NOMO-1 (cell line): ENCODE measurements at regions not wholly inside any gene's neighbourhood (a gene's known extent, or its start where the extent isn't known, plus 50 kb on each side); places are given as distances from the start of the nearest gene placed in this dataset.
"Not testable (repeated sequence)": the region's sequence is repeated elsewhere in the genome, so short reads cannot be mapped to it uniquely, and the experiment has no call there.

Source experiments
- DNase-seq, 2 experiments: peaks; one replicate each; lab custom pipeline; 2025; ENCODE audit not compliant: unreplicated experiment in 2 of 2; lab: John Stamatoyannopoulos, UW

DNA sequence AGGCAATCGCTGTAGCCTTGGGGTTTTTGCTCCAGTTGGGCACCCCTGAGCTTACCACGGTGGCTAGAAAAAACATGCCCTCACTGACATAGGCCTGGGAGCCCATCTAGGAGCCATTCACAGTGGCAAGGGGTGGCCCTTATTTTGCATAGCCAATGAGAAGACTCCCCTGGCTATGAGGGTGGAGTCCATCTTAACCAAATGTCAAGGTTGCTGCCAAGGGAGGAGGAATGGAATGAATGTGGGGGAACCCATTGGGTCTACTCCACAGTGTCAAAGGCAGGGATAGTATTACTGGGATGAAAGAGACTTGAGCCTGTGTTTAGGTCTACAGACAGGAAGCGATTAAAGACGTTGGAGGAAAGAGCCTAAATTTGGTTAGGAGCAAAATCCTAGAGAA is 295.7 kb upstream of the PLGLB2 start:
- DNase-seq = not testable (repeated sequence)

DNA sequence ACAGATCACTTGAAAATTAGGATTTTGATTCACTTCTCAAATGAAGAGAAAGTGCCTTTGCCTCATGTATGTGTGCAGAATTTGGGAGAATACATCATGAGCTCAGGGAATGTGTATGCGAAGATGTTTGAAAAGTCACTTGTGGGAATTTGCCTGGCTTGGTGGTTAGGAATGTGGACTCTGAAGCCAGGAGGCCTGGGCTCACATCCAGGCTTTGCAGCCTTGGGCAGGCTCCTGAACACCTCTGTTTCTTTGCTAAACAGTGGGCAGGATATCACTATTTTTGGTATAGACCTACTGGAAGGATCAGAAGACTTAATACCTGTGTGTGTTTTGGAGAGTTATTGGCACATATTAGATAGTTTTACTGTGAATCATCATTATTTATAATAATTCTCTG is 295.0 kb upstream of the PLGLB2 start:
- not testable (repeated sequence) for DNase-seq

DNA sequence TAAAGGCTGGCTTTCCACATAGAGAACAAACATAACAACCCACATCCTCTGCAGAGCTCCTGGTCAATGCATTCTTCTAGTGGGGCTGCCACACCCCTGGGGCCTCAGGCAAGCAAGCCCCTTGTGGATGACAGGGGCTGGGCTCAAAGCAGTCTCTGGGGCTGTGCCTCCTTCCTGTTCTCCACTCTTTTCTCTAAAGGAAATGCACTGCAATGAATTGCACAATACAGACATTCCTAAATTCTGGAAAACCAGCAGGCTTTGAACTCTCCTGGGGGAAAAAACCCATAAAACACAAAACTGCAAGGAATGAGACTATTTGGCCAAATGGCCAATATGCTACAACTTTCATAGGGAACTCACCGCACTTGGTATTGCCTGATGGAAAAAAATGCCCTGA is 293.9 kb upstream of the PLGLB2 start:
- DNase-seq = not testable (repeated sequence)

DNA sequence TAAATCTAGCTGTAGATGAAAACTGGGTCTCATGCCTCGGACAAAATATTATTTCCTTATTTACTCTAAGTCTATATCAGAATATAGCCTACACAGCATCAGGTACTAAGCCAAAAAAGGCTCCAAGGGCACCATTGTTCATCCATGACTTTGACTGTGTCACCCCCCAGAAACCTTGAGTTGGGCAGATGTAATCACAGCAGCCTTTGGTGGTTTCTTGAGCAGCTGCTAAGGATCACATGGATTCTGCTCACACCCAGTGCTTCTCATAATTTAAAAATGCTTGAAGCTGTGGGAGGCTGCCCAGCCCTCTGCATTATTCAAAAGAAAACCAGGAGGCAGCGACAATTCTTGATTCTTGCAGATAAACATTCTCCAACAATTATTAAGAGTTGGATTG is 293.5 kb upstream of the PLGLB2 start:
- DNase-seq = not testable (repeated sequence)

DNA sequence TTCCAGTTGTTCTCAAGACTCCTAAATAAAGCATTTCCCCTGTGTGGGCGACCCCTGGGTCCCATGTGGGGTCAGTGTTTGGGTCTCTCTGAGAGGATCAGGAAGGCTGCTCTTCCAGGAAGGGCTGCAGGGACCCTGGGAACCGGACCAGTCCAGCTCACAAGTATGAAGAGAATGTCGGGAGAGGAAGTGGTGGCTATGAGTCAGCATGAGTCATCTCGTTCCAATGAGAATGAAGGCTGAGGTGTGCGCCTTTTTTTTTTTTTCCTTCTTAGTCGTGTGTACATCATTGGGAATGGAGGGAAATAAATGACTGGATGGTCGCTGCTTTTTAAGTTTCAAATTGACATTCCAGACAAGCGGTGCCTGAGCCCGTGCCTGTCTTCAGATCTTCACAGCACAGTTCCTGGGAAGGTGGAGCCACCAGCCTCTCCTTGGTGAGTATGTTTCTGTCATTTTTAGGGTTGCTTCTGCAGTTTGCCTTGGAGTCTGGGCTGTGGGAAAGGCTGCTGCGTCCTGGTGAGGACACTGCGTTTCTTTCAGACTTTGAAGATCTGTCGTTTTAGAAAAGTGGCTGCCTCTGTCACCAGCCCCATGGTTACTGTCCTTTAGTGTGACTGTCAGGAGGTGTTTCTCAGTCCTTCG is 292.6 kb upstream of the PLGLB2 start:
- DNase-seq = not testable (repeated sequence)

DNA sequence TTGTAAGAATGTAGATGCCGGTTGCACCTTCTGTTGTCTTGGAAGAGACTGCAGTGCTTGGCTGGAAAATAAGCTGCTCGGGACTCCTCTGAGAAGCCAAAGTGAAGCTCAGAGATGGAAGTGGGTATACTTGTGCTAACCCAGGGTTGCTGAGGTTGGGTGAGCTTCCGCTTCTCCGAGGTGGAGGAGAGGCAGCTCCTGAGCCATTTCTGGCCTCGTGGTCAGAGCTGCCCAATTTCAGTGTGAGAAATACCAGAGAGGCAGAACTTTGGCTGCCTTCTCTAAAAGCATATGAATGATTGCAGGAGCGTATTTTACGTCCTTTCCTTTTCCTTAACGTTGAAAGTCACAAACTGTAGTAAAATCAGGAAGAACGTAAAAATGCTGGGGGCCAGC is 292.0 kb upstream of the PLGLB2 start:
- not testable (repeated sequence) for DNase-seq

DNA sequence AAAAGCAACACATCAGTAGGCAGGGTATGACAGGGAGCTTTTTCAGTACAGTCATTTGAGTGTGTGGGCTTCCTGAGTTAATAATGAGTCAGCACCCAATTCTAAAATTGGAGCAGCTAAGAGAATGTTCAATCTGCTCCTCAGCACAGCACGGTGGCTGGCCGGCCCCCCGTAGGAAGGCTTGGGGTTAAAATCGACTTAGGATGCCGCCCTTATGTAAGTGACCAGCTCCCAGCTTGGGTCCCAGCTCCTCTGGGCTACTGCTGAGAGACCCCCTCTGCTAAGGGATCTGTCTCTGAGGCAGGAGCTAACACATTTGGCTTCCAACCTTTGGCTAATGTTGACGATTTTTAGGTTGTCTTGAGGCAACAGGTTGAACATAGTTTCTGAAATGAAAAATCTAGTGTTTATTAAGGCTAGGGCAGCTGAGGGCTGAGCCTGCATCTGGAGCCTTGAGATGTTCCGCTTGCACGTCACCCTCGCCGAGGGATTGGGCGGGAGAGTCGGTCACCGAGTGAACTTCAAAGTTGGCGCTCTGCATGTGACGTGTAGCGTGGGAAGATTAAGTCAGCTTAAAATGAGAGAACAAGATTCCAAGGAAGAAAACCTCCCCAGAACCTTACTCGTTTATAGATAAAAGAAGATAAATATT is 291.3 kb upstream of the PLGLB2 start:
- DNase-seq = not testable (repeated sequence)

DNA sequence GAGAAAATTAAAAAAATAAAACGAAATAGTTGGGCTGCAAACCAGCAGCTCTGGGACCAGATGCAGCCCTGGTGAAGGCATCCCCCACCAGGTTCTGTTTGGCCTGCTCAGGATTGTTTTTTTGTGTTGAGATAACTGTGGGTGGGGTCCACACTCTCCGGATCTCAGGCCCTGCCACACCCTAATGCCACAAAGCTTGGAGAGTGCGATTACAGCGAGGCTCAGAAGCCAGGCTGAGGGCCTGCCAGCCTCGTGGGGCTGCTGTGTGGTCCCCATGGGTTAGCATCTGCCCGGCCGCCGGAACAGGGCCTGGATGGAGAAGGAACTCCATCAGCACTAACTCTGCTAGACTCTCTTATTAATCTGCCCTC is 290.8 kb upstream of the PLGLB2 start:
- DNase-seq = not testable (repeated sequence)

DNA sequence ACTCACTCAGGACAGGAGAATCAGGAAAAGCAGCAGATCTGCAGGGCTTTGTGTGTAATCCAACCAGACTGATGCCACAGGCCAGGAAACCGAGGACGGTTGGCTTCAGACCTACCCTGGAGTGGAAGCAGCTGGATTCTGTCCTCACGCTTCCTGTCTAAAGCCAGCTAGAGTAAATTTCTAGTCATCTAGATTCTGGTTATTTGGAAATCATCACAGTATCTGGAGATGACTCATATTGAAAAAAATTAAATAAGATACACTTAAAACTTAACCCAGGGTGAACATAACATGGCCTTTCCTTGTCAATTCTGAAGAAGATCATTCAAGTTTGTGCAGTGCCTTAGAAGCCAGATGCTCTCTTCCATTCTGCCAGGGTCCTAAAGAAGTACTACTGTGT is 288.9 kb upstream of the PLGLB2 start:
- not testable (repeated sequence) for DNase-seq

DNA sequence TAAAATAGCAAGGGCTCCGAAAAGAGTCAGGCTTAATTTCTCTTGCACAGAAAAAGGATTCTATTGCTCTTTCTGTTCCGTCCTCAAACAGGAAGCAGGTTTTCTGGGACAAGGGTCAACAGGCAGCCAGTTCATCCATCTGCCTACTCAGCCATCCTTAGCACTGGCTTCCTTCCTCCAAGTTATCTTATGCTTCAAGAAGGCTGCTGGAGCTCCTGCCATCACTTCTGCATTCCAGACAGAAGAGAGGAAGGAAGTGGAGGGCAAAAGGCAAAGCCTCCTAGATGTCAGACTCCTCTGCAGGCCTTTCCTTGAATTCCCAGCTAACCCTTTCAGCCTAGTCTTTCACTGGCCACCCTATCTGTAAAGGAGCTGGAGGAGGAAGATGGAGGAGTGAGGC is 287.8 kb upstream of the PLGLB2 start:
- DNase-seq = not testable (repeated sequence)

DNA sequence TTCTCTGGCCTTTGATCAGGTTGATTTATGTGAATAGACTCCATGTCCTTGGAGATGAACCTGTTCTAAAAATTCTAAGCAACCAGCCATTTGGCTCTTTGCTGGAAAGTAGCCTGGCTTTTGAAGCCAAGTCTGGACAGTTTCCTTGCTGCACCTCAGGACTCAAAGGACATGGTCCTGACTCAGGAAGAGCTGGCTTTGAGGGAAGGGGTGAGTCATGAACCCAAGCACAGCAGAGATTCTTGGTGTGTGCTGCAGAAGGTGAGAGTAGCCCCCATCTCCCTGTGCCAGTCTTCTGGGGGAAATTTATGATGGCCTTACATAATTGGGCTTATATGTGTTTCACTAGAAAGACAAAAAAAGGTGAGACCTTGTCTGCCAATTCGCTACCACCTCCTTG is 287.2 kb upstream of the PLGLB2 start:
- not testable (repeated sequence) for DNase-seq

DNA sequence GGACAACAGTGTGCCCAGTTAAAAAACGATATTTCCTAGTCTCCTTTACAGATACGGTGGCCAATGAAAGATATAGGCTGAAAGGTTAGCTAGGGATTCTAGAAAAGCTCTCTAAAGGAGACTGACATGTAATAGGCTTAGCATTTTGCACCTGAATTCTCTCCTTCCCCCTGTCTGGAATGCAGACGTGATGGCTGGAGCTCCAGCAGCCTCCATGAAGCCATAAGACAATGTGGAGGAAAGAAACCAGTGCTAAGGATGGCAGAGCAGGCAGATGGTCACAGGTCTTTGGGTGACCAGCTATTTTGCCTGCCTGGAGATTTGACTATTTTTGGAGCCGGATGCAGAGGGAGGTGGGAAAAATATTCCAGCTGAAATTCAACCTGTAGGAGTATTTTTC is 286.2 kb upstream of the PLGLB2 start:
- not testable (repeated sequence) for DNase-seq

DNA sequence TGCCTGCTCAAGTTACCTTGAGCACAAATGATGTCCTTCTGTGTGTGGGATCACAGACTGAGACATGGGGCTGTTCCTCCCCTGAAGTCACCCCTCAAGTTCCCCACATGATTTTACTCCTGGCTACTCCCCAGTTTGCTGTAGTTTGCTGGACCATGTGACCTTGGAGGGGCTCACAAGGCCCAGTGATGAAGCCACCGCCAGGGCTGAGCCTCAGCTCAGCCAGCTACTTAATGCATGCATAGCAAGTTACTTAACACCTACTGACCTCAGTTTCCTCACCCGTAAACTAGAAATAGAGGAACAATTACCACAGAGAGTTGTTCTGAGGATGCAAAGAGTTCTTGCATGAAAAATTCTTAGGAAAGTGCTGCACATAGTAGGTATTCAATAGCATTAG is 283.7 kb upstream of the PLGLB2 start:
- DNase-seq = not testable (repeated sequence)

DNA sequence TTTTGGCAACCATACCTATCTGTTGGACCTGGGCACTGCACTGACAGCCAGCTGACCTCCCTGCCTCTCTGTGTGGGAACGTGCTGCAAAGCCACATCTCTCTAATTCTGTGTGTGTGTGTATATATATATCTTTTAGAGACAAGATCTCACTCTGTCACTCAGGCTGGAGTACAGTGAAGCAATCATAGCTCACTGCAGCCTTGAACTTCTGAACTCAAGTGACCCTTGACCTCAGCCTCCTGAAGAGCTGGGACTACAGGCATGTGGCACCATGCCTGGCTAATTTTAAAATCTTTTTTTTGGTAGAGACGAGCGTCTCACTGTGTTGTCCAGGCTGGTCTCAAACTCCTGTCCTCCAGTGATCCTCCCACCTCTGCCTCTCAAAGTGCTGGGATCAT is 282.2 kb upstream of the PLGLB2 start:
- DNase-seq = not testable (repeated sequence)

DNA sequence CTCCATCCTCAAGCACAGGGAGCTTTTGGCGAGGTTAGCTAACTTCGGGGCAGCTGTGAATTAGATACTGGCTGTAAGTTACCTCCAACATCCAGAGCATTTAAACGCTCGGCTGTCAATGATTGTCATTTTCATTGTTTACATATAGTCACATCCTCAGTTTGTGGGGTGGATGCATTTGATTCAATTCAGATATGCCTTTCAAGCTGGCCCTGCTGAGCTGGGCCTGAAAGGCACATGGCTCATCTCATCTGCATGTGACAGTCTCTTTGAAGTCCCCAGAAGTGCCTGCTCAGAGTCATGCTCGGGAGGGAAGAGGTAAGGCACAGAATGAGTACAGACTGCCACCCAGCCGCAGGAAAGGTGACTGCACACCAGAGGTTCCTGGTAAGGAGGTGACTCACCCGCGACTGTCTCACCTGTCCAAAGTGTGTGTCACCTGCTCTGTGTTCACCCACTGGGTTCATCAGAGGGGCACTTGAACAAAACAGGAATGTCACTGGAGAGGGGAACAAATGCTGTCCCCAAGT is 281.2 kb upstream of the PLGLB2 start:
- not testable (repeated sequence) for DNase-seq

DNA sequence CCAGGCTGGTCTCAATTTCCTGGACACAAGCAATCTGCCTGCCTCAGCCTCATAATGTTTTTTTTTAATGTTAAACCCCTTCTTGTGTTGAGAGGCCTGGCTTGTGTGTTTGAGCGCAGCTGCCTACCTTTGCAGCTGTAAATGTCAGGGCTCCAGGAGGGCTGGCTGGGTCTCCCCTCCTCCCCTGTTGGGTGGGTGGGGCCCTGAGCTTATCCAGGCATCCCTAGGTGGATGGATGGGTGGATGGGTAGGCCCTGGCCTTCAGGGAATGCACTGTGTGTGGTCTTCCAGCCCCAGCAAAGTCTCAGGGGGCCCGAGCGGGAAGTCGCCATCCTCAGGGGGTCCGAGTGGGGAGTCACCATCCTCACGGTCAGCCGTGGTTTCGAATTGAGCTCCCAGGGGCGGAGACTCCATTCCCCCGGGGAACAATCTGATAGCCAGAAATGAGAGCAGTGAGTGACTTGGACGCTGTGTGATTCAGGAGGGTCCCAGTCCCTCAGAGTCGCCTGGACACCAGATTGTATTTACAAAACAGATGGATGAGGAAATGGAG is 279.4 kb upstream of the PLGLB2 start:
- not testable (repeated sequence) for DNase-seq

DNA sequence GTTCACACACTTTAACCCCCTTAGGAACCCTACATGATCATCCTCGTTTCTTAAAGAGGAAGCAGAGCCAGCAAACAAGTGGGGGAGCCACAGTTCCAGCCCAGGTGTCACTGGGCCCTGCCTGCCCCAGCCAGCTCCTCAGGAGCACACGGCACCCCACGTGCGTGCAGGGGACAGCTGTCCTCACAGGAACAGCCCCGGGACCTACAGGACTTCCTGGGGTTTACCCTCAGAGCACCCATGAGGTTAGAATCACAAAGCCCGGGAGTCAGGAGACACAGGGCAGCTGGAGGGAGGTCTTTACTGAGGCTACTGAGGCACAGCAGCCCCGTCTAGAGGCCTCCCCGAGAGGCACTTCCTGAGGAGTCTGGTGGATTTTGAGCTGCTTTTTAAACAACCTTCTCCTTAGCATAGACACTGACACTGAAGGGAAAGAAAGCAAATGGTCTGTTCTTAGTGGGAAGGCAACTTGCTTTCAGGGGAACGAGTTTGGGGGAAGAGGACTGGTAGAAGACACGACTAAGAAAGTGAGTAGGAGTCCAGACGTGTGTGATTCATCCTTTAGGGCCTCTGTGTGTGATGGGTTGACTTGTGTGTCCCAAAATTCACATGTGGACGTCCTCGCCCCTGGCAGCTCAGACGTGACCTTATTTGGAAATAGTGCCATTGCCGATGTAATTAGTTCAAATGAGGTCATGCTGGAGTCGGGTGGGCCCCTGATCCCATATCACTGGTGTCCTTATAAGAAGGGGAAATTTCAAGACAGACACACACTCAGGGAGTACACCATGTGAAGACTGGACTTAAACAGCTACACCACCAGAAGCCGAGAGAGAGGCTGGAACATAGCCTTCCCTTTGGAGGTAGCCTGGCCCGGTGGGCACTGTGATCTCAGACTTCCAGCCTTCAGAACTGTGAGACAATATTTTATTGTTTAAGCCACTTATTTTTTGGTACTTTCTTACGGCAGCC is 278.4 kb upstream of the PLGLB2 start:
- not testable (repeated sequence) for DNase-seq

DNA sequence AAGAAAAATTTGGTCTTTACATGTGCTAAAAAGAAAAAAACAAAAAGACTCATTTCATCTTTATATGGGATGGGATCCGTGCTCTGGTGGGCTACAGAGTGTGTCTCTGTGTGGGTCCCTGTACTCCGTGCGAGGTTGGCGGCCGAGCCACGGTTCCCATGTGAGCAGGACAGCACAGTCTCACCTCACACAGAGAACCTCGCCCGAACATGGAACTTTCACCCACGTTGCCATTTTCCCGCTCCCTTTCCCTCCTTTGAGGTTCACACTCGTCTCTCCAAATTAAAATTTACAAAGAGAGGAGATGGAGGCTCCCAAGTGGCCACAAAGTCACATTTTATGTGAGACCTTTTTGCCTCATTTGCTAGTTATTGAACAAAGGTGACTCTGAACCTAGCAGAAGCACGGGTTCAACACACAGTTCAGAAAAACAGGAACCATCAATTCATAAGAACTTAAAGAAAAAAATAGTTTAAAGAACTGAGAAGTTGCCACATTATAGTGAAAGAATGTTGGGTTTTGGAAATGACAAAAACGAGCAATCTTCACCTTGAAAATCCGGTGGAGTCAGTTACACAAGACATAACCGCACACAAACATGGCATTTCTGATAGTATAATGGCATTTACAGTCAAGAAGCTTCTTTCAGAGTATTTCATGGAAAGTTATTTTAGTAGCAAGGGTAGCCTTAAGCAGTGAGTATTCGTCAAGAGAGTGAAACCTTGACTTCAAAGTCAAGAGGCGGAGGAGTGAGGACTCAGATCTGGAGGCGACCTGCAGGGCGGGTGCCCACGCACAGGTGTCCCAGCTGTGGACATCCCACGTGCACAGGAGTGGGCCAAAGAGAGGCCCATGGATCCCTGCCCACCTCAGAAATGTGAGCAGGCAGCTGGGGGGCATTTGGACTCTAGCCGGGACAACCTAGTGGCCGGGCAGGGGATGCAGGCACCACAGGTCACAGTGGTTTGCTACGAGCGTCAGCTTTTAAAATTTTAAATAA is 277.2 kb upstream of the PLGLB2 start:
- DNase-seq = not testable (repeated sequence)

DNA sequence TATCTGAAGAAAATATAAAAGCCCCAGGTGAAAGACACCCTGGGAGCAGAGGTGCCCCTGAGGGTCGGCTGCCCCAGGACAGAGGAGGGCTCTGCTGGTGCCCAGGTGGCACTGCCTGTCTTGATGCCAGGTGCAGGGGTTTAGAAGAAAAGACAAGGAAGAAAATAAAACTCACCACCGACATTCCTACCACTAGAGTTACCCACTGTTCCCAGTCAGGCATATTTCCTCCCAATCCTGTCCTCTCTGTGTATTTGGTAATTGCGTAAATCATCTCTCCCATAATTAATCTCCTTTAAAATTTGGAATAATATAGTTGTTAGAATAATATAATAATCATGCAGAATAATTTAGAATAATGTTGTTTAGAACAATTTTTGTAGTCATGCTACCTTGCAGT is 276.4 kb upstream of the PLGLB2 start:
- DNase-seq = not testable (repeated sequence)
